CMK (cell line): ENCODE measurements at regions not wholly inside any gene's neighbourhood (a gene's known extent, or its start where the extent isn't known, plus 50 kb on each side); places are given as distances from the start of the nearest gene placed in this dataset.
"Not testable (repeated sequence)": the region's sequence is repeated elsewhere in the genome, so short reads cannot be mapped to it uniquely, and the experiment has no call there.

Source experiments
- DNase-seq: peaks from one replicate; pipeline ENCODE4 v3.0.0-alpha.2; 2010; ENCODE audit warnings: low read depth

DNA sequence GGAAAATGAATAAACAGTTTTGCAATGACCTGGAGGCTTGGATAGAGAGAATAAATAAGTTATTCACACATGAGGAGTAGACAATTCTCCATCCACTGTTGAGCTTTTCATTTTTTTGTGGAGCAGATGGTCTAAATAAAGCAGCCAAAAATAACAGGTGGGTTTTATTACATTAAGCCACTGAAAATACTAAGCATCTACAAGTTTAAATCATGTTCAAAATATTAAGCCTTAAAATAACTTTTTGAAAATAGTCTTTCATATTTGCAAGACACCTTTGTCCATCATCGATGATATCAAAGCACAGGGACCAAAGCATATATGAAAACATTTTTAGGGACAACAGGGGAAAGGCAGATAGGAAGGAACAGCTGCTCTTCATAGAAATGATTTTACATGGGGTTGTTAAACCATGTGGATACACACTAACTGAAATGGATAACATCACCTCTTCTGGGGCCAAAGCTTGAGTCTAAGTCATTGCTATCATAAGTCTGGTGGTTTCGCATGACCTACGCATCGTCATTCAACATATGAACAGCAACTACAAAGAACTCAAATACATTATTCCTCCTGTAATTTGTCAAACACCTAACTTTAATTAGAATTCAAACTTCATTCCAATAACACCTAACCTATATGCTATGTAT is 197.6 kb upstream of the CHST9 start:
- no peak for DNase-seq

DNA sequence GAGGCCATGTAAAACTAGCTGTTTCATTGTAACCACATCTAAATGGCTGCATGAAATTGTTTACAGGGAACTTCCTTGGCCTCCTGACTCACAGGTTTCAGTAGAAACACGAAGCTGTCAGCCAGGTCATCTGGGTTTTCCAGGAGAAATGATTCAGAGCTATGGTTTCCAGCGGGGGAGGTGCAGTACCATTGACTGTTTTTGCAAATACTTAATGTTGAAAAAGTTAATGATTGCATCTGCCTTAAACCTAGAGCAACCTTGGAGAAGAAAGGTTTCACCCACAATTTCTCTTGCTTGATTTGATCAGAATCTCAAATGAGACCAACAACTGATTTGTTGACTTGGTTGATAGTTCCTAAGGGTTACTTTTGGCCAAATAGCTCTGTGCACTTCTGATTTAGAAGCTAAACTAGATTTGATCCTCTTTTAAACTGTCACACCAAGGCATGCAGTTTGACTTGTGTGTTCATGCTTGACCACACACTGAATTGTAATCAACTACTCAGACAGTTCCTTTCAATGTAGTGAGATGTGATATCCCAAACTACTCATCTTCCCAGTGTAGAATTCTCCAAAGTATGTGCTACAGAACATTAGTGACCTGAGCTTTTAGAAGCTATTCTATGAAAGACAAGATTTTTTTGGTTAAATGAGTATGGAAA is 193.5 kb upstream of the CHST9 start:
- DNase-seq: no peak

DNA sequence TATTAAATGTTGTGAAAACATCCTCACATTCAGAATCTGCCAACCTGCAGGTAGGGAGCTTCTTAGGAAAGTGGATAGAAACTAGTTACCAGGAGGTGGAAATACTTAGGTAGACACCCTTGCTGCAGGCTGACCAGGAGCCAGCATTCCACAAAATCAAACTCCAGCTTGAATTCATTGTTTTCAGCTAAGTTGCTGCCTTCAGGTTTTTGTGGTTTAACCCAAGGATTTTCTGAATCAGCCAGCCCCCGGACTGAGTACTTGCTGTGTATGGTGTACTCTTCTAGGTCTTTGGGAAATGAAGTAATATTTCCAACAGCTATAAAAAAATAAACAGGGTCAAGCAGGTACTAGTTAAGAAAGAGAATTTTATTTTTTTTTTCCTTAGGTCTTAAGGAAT is 192.1 kb upstream of the CHST9 start:
- DNase-seq: no peak

DNA sequence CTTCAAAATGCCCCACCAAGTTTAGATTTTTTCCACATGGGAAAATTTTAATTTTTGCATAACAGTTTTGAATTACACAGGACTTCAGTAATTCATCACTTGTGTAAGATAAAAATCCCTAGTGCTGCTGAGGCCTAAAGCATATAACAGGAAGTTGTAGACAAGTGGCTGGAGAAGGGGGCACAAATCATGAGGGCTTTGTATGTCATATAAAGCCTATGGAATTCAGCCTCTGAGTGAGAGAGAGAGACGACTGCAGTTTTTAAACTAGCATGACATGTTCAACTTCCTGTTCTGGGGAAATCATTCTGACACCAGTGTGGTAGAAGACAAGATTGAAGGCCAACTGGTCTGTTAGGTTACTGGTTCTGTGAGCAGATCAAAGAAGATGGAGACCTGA is 187.3 kb upstream of the CHST9 start:
- no peak for DNase-seq

DNA sequence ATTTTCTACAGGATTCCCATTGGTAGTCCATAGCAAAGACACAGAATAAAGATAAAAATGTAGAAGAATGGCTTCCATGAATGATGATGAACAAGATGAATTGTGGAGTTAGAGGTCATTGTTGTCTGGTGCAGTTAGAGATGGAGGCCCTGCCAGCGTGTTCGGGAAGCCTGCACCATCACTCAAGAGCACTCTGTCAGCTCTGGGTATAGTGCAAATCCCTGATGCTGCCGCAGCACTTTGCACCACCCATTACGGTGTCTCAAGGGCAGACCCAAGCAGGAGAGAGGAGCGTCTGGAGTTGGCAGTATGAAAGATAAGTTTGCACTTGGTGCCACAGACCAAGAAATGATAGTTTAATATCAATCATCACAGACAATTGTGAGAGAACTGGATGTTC is 181.6 kb upstream of the CHST9 start:
- no peak for DNase-seq

DNA sequence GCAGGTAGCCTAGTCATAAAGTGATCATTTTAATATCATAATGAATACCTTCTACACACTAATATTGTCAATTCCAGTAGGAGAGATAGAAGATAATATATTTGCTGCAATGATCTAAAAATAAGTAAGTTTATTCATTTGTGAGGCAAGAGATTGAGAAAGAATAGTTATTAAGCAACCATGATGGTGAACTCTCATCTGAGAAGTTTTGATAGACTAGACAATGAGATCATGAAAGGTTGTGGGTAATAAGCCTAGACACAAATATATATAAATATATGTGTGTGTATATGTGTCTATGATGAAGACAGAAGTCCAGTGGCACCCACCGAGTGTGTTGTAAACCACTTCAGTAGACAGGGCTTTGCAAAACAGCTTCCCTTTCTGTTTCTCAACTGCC is 181.0 kb upstream of the CHST9 start:
- DNase-seq: no peak

DNA sequence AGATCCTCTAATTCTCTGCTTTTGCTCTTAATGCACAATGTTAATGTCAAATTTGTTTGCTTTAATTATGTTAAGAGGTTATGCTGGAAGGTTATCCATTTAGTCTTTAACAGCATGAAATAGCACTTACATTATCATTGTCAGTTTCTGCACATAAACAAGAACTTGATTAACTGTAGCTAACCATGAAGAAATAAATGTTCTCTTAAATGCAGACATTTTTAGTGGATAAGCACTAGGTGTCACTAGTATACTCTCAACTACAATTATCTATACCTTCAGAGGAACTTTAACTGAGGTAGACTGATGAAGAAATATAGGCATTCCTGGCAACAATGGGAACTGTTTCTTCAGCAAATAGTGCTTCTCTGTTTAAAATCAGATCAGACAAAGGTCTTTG is 178.8 kb upstream of the CHST9 start:
- no peak for DNase-seq

DNA sequence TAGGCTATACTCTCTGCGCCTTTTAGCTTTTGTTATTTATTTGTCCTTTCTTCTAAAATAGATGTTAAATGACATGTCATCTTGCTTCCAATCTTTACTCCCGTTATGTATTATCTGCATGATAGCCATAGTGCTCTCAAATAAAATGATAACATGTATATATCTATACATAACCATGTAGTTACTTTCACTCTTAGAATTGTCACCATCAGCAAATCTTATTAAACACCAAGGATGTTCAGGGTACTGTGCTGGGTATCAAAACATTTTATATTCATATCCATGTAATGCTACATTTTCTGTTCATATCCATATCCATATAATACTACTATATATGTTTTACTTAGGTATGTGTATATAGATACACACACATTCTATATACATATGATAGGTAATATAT is 176.4 kb upstream of the CHST9 start:
- no peak for DNase-seq

DNA sequence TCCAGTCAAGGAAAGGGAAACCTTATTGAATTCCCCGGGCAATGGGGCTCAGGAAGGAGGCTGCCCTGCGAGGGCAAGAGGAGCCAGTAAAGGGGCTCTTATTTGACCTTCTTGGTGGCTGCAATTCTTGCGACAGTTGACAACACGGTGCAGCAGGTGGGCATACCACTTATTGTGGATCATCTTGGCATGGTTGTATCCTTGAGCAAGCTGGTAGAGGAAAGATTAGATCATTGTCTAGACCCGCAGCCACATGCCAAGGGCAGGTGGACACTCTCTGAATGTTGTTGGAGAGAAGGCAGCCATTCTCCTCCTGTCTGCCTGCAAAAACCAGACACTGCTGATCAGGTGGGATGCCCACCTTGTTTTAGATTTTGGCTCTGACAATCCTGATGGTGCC is 170.2 kb upstream of the CHST9 start:
- DNase-seq: no peak

DNA sequence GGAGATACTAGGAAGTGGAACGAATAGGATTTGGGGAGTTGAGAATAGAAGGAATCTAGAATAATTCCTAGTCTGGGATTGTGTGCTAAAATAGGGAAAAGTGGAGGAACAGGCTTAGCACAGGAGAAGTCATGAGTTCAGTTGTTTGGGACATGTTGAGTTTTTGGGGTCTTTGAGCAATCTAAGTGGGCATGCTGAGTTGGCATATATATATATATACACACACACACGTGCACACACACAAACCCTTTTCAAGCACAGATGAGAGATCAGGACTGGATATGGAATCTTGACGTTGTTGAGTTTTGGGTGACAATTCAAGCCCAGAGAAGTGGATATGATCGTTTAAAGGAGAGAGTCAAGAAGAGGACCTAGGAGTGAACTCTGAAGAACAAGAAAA is 168.2 kb upstream of the CHST9 start:
- no peak for DNase-seq

DNA sequence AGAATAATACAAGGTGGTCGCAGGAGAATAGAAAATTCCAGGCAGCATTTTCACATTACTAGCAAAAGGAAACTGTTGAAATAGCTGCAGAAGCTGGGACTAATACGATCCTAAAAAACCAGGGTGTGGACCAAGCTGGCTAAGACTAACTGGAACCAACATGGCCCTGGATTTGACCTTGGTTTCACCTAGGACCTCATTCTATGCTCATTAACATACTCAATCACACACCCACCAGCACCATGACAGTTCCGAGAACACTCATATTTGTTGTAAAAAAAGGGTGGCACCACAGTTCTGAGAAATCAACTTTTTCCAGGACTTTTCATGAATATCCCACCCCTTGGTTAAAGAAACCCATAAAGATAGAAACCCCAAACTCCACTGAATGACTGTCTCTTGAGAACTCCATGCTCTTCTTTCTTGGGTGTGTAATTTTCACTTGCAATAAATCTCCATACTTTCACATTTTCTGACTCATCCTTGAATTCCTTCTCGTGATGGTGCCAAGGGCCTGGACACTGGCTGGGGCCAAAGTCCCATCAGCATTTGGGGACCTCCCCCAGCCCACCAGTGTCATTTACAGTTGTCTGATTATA is 164.3 kb upstream of the CHST9 start:
- no peak for DNase-seq

DNA sequence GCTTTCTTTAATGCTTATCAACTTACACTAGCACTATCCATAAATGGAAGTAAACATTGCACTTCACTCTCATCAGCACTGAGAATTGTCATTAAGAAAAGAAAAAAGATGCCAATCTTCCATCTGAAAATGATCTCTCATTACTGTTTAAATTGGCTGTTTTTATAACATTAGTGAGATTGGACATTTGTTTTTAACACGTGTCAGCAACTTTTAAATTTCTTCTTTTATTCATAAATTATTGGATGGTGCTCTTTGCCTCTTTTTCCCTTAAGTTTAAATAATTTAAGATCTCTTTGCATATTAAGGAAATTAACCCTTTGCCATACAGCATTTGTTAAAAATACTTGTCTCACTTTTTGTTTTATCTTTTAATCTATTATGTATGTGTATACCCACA is 146.5 kb upstream of the CHST9 start:
- DNase-seq: no peak

DNA sequence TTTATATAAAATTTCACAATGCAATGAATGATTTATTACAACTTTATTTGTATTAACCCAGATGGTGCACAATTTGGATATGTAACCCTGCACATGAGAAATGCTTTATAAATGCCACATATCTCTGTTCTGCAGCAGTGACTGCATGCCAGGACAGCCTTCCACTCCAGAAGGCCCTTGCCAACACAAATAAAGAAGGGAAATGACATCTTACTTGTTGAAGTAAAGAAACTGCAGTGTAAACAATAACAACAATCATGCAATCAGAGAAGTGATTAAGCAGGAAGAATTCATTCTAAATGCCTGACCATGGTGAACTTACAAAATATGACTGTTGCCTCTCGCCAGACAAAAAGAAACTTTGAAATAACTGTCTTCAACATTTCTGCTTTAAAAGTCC is 129.9 kb upstream of the CHST9 start:
- no peak for DNase-seq

DNA sequence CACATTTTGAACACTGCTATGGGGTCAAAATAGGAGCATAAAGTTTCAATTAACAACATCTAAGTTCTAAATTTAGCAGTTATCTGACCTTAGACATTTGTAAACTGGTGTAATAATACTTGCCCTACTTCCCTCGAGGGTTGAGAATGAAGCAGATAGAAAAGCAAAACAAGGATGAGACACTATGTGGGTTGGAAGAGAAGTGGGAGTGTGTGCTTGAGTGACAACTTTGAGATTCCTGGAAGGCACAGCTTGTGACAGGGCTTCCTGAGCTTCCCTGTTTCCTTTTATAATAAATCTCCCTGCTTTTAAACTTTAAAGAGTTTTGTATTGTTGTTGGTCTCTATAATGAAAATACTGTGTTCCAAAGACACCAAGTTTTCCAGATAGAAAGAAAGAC is 128.6 kb upstream of the CHST9 start:
- no peak for DNase-seq

DNA sequence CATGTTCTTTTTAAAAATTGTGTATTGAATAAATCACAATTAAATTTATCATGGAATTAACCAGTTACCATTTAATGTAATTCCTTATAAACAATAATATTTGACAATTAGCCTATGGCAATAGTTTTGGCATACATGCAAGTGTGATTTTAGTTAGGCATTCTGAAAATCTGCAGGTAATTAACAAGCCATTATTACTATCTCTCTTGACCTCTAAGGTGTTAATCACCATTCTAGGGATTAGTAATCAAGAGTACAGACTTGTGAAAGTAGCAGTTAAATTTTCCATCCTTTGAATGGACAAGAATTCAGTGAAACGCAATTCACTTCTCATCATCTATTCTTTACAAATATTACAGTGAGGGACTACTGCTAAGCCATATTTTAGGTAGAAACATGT is 127.7 kb upstream of the CHST9 start:
- DNase-seq: no peak

DNA sequence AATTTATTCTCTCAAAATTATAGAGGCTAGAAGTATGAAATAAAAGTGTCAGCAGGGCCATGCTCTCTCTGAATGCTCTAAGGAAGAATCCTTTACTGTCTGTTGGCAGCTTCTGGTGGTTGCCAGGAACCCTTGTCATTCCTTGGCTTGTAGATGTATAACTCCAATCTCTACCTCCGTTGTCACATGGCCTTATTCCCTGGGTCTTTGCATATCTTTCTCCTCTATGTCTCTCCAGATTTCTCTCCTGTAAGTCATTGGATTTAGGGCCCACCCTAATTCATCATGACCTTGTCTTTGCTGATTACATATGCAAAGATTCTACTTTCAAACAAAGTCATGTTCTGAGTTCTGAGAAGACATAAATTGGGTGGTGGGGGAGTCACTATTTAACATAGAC is 127.0 kb upstream of the CHST9 start:
- DNase-seq: no peak

DNA sequence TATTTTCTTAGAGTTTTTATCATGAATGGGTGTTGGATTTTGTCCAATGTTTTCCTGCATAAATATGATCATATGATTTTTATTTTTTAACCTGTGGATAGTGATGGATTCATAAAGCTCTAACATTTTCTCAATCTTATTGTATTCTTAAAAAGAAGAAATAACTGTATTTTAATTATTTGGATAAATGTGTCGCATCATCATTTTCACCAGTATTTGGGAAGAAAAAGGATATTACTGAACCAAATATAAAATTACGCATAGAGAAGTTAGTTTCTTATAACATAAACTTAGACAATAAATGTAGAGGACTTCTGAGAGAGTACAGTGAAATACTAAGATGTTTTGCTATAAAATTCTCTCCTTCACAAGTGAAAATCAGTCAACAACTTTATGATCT is 126.0 kb upstream of the CHST9 start:
- DNase-seq: no peak

DNA sequence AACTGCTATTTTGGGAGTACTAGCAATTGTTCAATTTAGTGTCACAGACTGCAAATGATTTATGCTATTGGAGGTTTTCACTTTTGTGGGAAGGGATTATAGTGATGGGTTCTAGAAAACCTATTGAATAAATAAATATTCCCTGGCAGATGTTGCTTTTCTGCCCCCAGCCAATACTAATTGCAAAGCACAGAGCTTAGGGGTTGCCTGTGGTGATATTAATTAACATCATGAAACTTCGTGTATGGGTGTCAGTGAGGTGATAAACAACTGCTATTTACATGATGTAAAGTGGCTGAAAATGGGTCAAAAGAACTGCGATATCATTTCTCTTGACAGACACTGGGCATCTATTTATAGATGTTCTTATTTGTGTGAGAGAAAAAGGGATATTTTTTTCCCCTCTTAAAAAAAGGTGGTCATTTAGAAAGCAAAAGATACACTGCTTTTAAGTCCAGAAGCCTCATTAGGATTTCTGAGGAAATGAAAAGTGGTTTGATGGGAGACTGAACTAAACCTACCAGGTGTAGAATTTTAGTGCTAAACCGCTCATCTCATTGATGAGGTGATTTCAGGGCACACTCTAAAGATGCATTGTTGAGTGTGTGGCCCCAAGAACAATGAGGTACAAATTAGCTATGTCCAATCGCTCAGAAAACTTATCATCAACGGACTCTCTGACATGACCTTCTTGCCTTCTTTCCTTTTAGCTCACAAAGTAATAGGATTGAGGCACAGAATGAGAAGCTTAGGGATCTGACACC is 116.7 kb upstream of the CHST9 start:
- no peak for DNase-seq

DNA sequence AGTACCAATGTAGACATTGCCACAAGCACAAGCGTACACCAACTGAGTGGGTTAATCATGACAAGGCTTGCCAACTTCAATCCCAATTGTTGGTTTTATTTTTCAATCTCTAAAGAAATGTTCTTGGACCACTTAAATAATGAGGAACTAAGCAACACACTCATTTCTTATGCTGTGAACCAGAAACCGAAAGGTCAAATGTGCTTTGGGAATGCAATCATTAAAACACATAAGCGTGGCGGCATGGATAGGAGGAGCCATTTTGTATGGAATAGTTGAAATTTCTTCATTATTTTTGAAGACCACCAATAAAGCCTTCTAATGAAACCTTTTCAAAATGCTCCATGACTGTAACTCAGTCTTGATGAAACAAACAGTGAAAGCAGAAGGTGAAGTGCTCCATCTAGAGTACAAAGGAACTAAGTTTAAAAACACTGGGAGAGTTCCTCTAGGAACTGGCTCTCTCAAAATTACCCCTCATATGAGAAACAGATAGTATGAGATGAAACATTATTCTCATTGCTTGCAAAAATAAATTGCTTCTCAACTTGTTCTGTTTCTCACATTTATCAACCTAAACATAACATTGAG is 113.2 kb upstream of the CHST9 start:
- DNase-seq: no peak

DNA sequence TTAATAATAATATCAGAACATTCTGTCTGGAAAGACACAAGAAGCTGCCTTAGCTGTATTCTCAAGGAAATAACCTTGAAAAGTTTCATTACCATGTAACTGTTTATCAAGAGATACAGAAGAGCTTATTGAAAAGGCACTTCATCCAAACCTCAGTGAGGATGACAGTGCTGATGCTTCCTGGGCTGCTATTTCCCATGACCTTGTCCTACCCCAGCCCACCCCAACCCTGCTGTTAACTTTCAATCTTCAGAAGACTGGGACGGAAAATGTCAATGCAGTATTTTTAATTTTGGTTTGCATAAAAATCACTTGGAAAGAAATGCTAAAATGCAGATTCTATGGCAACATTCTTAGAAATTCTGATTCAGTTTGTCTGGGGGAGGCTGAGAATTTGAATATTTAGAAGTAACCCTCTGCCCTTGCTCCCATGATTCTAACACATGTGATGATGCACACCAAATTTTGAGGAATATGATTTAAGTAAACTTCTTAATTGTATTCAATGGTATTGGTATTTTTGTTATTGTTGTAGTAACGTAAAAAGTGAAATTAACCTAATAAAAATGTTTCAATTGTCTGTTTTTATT is 101.0 kb upstream of the CHST9 start:
- DNase-seq: not testable (repeated sequence)

DNA sequence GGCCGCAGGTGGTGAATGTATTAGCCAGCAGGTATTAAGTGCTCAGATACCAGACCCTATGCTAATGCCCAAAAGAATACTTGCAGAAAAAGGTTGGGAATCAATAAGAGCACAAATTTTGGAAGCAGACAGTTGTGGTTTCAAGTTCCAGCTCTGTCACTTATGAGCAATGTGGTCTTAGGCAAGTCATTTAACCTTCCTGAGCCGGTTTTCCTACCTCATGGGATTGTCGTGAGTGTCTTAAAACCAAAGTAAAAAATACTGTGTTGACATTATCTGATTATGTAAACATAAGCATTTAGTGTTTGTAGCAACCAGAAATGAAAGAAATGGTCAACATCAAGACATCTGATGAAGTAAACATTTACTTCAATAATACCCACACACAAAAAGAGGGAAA is 93.0 kb upstream of the CHST9 start:
- no peak for DNase-seq

DNA sequence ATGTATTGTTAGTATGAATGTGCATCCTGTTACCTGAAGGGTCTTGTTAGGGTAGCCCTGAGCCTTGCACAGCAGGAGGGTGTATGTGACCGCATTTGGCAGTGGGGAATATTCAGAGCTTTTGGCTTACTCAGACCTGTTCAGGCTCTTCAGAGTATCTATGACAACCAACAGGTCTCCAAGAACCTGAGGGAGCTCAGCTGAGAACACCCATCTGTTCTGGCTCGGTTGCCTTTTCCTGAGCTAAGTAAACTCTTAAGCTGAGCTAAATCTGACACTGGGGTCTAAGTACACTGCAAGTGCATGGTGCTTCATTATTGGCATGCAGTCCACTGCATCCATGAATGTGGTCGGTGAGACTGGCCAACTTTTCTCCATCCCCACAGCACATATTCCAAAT is 92.4 kb upstream of the CHST9 start:
- no peak for DNase-seq
